ENCODE measurements at regions not wholly inside any gene's neighbourhood (a gene's known extent, or its start where the extent isn't known, plus 50 kb on each side); places are given as distances from the start of the nearest gene placed in this dataset.

DNA sequence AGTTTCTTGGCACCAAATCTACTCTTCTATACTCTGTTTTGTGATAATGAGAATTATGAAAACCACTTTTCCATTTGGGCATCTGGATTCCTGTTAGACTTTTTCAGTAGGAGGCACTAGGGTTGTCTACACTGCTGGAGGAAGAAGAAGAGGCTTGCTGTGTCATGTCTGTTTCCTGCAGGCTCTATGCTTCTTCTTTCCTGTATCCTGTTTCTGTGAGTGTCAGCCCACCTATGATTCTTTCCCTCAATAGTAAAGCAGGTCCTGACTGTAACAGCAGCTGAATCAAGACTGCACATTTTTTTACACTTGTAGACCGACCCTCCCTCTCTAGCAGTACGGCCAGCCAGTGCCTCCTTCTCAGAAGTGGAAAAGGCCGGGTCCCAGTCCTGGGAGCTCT lies 603.9 kb downstream of the HDGFL1 start:
- no peaks in the 10 kb centered on the region for H4K20me1 ChIP-seq (ENCODE audit: control insufficient read depth, extremely low read depth, insufficient read depth, low read length)
- peak in 1 of 2 donors; percentile 19 for DNase-seq (ENCODE audit: low read depth in 2 of 2)
- H3K9ac ChIP-seq (ENCODE audit: insufficient read depth, low read length) = no peak overlapping the region
- no peak overlapping the region for H3K4me2 ChIP-seq (ENCODE audit: extremely low read depth, insufficient read depth, low read length)
- H3K4me3 ChIP-seq (replicated peaks in 1 of 4; ENCODE audit: control extremely low read depth in 1 of 4, insufficient read depth in 1 of 4, low read depth in 3 of 4, low read length in 4 of 4) = no peak overlapping the region
- no peaks in the 10 kb centered on the region for H3K79me2 ChIP-seq (ENCODE audit: control insufficient read depth, insufficient read depth, low read length)
- H2AFZ ChIP-seq (ENCODE audit: low read length) = peak overlapping the region; percentile 54
- no peak for TF ChIP-seq EZH2 (IDR thresholded peaks at IDR 0.05; ENCODE audit: low read length, missing control alignments)
- TF ChIP-seq, protein P1, sequence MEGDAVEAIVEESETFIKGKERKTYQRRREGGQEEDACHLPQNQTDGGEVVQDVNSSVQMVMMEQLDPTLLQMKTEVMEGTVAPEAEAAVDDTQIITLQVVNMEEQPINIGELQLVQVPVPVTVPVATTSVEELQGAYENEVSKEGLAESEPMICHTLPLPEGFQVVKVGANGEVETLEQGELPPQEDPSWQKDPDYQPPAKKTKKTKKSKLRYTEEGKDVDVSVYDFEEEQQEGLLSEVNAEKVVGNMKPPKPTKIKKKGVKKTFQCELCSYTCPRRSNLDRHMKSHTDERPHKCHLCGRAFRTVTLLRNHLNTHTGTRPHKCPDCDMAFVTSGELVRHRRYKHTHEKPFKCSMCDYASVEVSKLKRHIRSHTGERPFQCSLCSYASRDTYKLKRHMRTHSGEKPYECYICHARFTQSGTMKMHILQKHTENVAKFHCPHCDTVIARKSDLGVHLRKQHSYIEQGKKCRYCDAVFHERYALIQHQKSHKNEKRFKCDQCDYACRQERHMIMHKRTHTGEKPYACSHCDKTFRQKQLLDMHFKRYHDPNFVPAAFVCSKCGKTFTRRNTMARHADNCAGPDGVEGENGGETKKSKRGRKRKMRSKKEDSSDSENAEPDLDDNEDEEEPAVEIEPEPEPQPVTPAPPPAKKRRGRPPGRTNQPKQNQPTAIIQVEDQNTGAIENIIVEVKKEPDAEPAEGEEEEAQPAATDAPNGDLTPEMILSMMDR (conservative IDR thresholded peaks at IDR 0.05 in 1 of 2, IDR thresholded peaks at IDR 0.05 in 1 of 2; ENCODE audit: low read depth in 1 of 2, low read length in 2 of 2) = no peak
- no peaks in the 10 kb centered on the region for H3K9me3 ChIP-seq (ENCODE audit: control insufficient read depth, insufficient read depth, low read depth, low read length)
- H3K27me3 ChIP-seq (ENCODE audit: control insufficient read depth, insufficient read depth, low read length) = no peaks in the 10 kb centered on the region
- peak overlapping the region; percentile 56 for H3K27ac ChIP-seq (ENCODE audit: insufficient read depth, low read length)
- no peaks in the 10 kb centered on the region for H3K36me3 ChIP-seq (ENCODE audit: control insufficient read depth, insufficient read depth, low read length)
- H3K4me1 ChIP-seq (ENCODE audit: control insufficient read depth, extremely low read depth, insufficient read depth, low read length) = peaks cover 8% of the 10 kb centered on the region

DNA sequence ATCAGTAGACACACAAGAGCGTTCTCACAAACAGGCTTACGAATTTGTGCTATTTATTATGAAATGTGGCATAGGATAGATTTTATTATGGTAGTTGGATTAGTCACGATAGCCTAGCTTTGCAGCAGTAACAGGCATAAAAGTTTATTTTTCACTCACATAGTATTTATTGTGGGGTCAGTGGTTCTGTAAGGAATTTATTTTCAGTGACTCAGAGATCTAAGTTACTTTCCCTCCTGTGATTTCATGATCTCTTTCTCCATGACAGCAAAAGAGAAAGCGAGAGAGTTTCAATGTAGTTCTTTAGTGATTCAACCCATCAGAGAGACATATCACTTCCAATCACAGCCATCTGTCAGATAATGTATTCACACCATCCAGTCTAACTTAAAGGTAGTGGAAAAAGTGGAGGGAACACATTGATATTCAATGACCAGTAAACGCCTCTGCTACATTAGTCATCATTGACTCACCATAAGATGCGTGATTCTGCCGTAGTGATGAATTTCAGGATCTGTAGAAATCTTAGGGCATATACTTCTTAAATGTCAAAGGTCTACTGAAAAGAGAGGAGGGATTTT lies 605.5 kb downstream of the HDGFL1 start:
- peak overlapping the region; percentile 89 for H3K27ac ChIP-seq (ENCODE audit: insufficient read depth, low read length)
- H2AFZ ChIP-seq (ENCODE audit: low read length) = no peak overlapping the region
- H3K79me2 ChIP-seq (ENCODE audit: control insufficient read depth, insufficient read depth, low read length) = no peaks in the 10 kb centered on the region
- H3K9me3 ChIP-seq (ENCODE audit: control insufficient read depth, insufficient read depth, low read depth, low read length) = no peaks in the 10 kb centered on the region
- H3K4me2 ChIP-seq (ENCODE audit: extremely low read depth, insufficient read depth, low read length) = peak overlapping the region; percentile 58
- peak; percentile 97 for DNase-seq (ENCODE audit: low read depth in 2 of 2)
- H4K20me1 ChIP-seq (ENCODE audit: control insufficient read depth, extremely low read depth, insufficient read depth, low read length) = no peaks in the 10 kb centered on the region
- TF ChIP-seq, protein P1 (conservative IDR thresholded peaks at IDR 0.05 in 1 of 2, IDR thresholded peaks at IDR 0.05 in 1 of 2; ENCODE audit: low read depth in 1 of 2, low read length in 2 of 2) = no peak
- TF ChIP-seq EZH2 (IDR thresholded peaks at IDR 0.05; ENCODE audit: low read length, missing control alignments) = no peak
- H3K4me1 ChIP-seq (ENCODE audit: control insufficient read depth, extremely low read depth, insufficient read depth, low read length) = peaks cover 8% of the 10 kb centered on the region
- H3K36me3 ChIP-seq (ENCODE audit: control insufficient read depth, insufficient read depth, low read length) = no peaks in the 10 kb centered on the region
- H3K27me3 ChIP-seq (ENCODE audit: control insufficient read depth, insufficient read depth, low read length) = no peaks in the 10 kb centered on the region
- peak overlapping the region in 1 of 4 experiments; percentile 30 for H3K4me3 ChIP-seq (replicated peaks in 1 of 4; ENCODE audit: control extremely low read depth in 1 of 4, insufficient read depth in 1 of 4, low read depth in 3 of 4, low read length in 4 of 4)
- no peak overlapping the region for H3K9ac ChIP-seq (ENCODE audit: insufficient read depth, low read length)

DNA sequence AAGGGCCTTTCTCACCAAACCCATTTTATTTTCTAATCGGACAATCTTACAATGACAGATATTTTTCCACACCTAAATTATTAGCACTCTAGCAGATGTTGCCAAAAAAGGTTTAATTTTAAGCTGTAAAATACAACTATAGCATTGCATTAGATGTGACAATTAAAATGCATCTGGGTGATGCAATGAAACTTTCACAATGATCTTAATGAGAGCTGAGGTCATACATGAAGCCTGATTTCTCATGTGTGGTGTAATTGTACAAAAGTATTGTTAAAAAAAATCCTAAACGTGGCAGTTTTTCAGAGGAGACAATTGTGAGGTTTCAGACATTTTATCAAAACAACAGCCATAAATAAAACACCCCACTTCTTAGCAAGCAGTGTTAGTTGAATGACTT lies 606.0 kb downstream of the HDGFL1 start:
- peak overlapping the region in 1 of 4 experiments; percentile 30 for H3K4me3 ChIP-seq (replicated peaks in 1 of 4; ENCODE audit: control extremely low read depth in 1 of 4, insufficient read depth in 1 of 4, low read depth in 3 of 4, low read length in 4 of 4)
- H3K36me3 ChIP-seq (ENCODE audit: control insufficient read depth, insufficient read depth, low read length) = no peaks in the 10 kb centered on the region
- TF ChIP-seq EZH2 (IDR thresholded peaks at IDR 0.05; ENCODE audit: low read length, missing control alignments) = no peak
- TF ChIP-seq, protein P1 (conservative IDR thresholded peaks at IDR 0.05 in 1 of 2, IDR thresholded peaks at IDR 0.05 in 1 of 2; ENCODE audit: low read depth in 1 of 2, low read length in 2 of 2) = no peak
- peaks cover 8% of the 10 kb centered on the region for H3K4me1 ChIP-seq (ENCODE audit: control insufficient read depth, extremely low read depth, insufficient read depth, low read length)
- no peaks in the 10 kb centered on the region for H4K20me1 ChIP-seq (ENCODE audit: control insufficient read depth, extremely low read depth, insufficient read depth, low read length)
- peak overlapping the region; percentile 89 for H3K27ac ChIP-seq (ENCODE audit: insufficient read depth, low read length)
- no peak overlapping the region for H3K9ac ChIP-seq (ENCODE audit: insufficient read depth, low read length)
- H3K79me2 ChIP-seq (ENCODE audit: control insufficient read depth, insufficient read depth, low read length) = no peaks in the 10 kb centered on the region
- no peaks in the 10 kb centered on the region for H3K27me3 ChIP-seq (ENCODE audit: control insufficient read depth, insufficient read depth, low read length)
- H2AFZ ChIP-seq (ENCODE audit: low read length) = no peak overlapping the region
- H3K9me3 ChIP-seq (ENCODE audit: control insufficient read depth, insufficient read depth, low read depth, low read length) = no peaks in the 10 kb centered on the region
- DNase-seq (ENCODE audit: low read depth in 2 of 2) = peak; percentile 57 to 84
- H3K4me2 ChIP-seq (ENCODE audit: extremely low read depth, insufficient read depth, low read length) = peak overlapping the region; percentile 18
